ENCODE measurements at regions not wholly inside any gene's neighbourhood (a gene's known extent, or its start where the extent isn't known, plus 50 kb on each side); places are given as distances from the start of the nearest gene placed in this dataset.

GRCh38 chr9:35553670-35554543 lies 51.2 kb upstream of the TESK1 start:
- WGBS, 2 experiments (ENCODE audit: extremely low coverage in 1 of 2, insufficient coverage in 1 of 2, insufficient read length in 1 of 2, insufficient replicate concordance in 2 of 2, low coverage in 1 of 2, low lambda C conversion rate in 2 of 2, missing lambda C conversion rate in 1 of 2) = 25% methylated on average over 12 of the region's 12 CpGs; no CpG with 5 or more reads in 1 of the 2 experiments
- CTCF ChIA-PET (ENCODE audit: partially characterized antibody) = interaction anchor here (0.7 to 18.3 kb wide), 42 partner anchors 10 to 793 kb away, joined by 3 to 181 read pairs (median 6); partner anchors contain the start of genes CCDC107, RMRP and RUSC2
- TF ChIP-seq ATF3 (IDR thresholded peaks at IDR 0.05; ENCODE audit: insufficient read depth, low read depth, low read length) (no peak), RAD21 (IDR thresholded peaks at IDR 0.05 in 1 of 2, conservative IDR thresholded peaks at IDR 0.05 in 1 of 2; ENCODE audit: low read depth in 2 of 2, low read length in 2 of 2) (peak; percentile 99 to 100), TAF7 (optimal IDR thresholded peaks at IDR 0.05; ENCODE audit: borderline replicate concordance, low read depth, low read length) (no peak), SAP30 (IDR thresholded peaks at IDR 0.05; ENCODE audit: insufficient read depth, insufficient replicate concordance, low read length) (no peak), HDAC6 (IDR thresholded peaks at IDR 0.05; ENCODE audit: low read depth, low read length) (no peak), POLR2A (IDR thresholded peaks at IDR 0.05; ENCODE audit: control extremely low read depth in 1 of 2, low read depth in 2 of 2, low read length in 2 of 2) (no peak), CTCF (IDR thresholded peaks at IDR 0.05; ENCODE audit: control extremely low read depth in 1 of 3, insufficient read depth in 1 of 3, low read depth in 1 of 3, low read length in 3 of 3) (peak; percentile 68 to 97 (median 92))

More at GRCh38 chr9:35553670-35554543, 51.2 kb upstream of the TESK1 start:
- H3K36me3 ChIP-seq (ENCODE audit: control insufficient read depth in 2 of 4, insufficient read depth in 4 of 4, low read length in 3 of 4) = no peaks in the 10 kb centered on the region; a peak in 1 of 8 replicates
- H3K79me1 ChIP-seq (ENCODE audit: low read depth, low read length) = no peaks in the 10 kb centered on the region
- no peak overlapping the region for H3K14ac ChIP-seq (ENCODE audit: insufficient read length)
- no peak overlapping the region for H2BK20ac ChIP-seq (ENCODE audit: low read length)
- no peak overlapping the region for H4K8ac ChIP-seq (ENCODE audit: extremely low read depth, insufficient read depth, low read length)
- peaks cover 0 to 4% (median 0%) of the 10 kb centered on the region in 4 experiments; a peak in 2 of 7 replicates for H3K4me1 ChIP-seq (replicated peaks in 1 of 4; ENCODE audit: control insufficient read depth in 3 of 4, insufficient read depth in 4 of 4, low read length in 3 of 4)
- H2AK5ac ChIP-seq (ENCODE audit: low read depth, low read length) = no peak overlapping the region
- H3K23me2 ChIP-seq (ENCODE audit: low read depth, low read length) = no peaks in the 10 kb centered on the region
- no peaks in the 10 kb centered on the region for H3K27me3 ChIP-seq (replicated peaks in 1 of 4; ENCODE audit: control insufficient read depth in 3 of 4, extremely low read depth in 1 of 4, insufficient read depth in 3 of 4, low read length in 3 of 4)
- H3K4ac ChIP-seq (replicated peaks; ENCODE audit: insufficient read length, low read depth, low read length) = no peak overlapping the region
- no peak overlapping the region for H3K18ac ChIP-seq (ENCODE audit: extremely low read depth, low read length)
- no peak overlapping the region for H3K4me3 ChIP-seq (ENCODE audit: extremely low read depth in 1 of 4, insufficient read depth in 2 of 4, low read depth in 3 of 4, low read length in 4 of 4)
- FAIRE-seq (peak; percentile 95), DNase-seq (ENCODE audit: low read depth in 1 of 2, low spot score in 2 of 2) (peak in 1 of 2 experiments; percentile 72)
- no peak overlapping the region for H3K4me2 ChIP-seq (ENCODE audit: insufficient read depth in 1 of 2, low read depth in 2 of 2, low read length in 2 of 2)
- H4K20me1 ChIP-seq (replicated peaks in 1 of 2; ENCODE audit: control insufficient read depth in 1 of 2, insufficient read depth in 2 of 2, low read length in 2 of 2) = peaks cover 0 to 2% of the 10 kb centered on the region in 2 experiments
- H4K91ac ChIP-seq (replicated peaks; ENCODE audit: insufficient read length, low read length) = no peak overlapping the region
- H2BK12ac ChIP-seq (ENCODE audit: low read depth, low read length) = no peak overlapping the region
- H2BK15ac ChIP-seq (ENCODE audit: low read length) = no peak overlapping the region
- no peak overlapping the region for H3K23ac ChIP-seq (ENCODE audit: insufficient read length)
- POLR2A ChIA-PET (ENCODE audit: partially characterized antibody) = interaction anchor here (0.7 to 1.8 kb wide), 9 partner anchors 9 to 135 kb away, joined by 3 to 7 read pairs (median 3); partner anchors contain the start of gene RUSC2
- no peak overlapping the region for H4K5ac ChIP-seq (ENCODE audit: insufficient read length, low read depth, low read length)
- H3K9ac ChIP-seq (replicated peaks in 1 of 4; ENCODE audit: extremely low read depth in 1 of 4, low read depth in 3 of 4, low read length in 3 of 4) = no peak overlapping the region
- no peak overlapping the region for H3K27ac ChIP-seq (ENCODE audit: low read depth, low read length)
- no peak overlapping the region for H2AFZ ChIP-seq (ENCODE audit: low read length)
- H2BK5ac ChIP-seq (ENCODE audit: low read depth, low read length) = no peak overlapping the region
- no peak overlapping the region for H3K56ac ChIP-seq (replicated peaks; ENCODE audit: insufficient read length, low read depth, low read length)
- no peaks in the 10 kb centered on the region; a peak in 1 of 4 replicates for H3K79me2 ChIP-seq (ENCODE audit: control insufficient read depth in 1 of 2, insufficient read depth in 2 of 2, low read length in 2 of 2)
- no peaks in the 10 kb centered on the region for H3K9me3 ChIP-seq (ENCODE audit: insufficient read depth in 2 of 2, low read depth in 1 of 2, low read length in 1 of 2)
- no peak overlapping the region for H2BK120ac ChIP-seq (replicated peaks; ENCODE audit: low read depth, low read length)

All from H1 (cell line).